NT2/D1 (cell line): ENCODE measurements at regions not wholly inside any gene's neighbourhood (a gene's known extent, or its start where the extent isn't known, plus 50 kb on each side); places are given as distances from the start of the nearest gene placed in this dataset.

Experiments
- YY1 ChIP-seq: IDR thresholded peaks from 2 replicates; pipeline ENCODE4 v1.6.1; 2011; ENCODE audit not compliant: insufficient read length, insufficient read depth
- ZNF274 ChIP-seq: IDR thresholded peaks from 2 replicates; pipeline ENCODE4 v1.6.1; 2011; ENCODE audit warnings: mild to moderate bottlenecking, low read depth, low read length

GRCh38 chr17:71613996-71614395 is 506.8 kb upstream of the SOX9 start:
- TF ChIP-seq YY1 (no peak), ZNF274 (no peak)
